GM18499 (cell line): ENCODE measurements at regions not wholly inside any gene's neighbourhood (a gene's known extent, or its start where the extent isn't known, plus 50 kb on each side); places are given as distances from the start of the nearest gene placed in this dataset.

ENCODE experiments used
- ATAC-seq: cut with Tn5 transposase; IDR thresholded peaks from one replicate; pipeline ENCODE4 v1.9.1; 2021; ENCODE audit warnings: moderate number of reproducible peaks; ENCODE audit not compliant: insufficient read depth, unreplicated experiment

DNA sequence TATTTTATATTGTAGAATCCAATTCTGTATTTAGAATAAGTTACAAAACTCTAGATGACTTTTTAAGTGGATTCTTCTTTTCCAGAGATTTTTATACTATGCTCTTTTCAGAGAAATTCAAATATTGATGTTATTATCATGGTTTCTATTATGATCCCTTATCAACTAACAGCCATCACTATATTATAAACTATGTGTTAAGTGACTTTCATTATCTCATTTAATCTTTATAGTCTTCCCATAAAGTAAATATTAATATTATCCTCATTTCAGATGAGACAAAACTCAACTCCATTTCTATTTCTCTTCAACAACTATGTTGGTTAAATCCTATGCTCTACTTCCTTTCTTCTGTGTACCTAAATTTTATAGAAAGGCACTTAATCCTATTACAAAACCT, 132.6 kb downstream of the ANKRD50 start:
- no peak for ATAC-seq

DNA sequence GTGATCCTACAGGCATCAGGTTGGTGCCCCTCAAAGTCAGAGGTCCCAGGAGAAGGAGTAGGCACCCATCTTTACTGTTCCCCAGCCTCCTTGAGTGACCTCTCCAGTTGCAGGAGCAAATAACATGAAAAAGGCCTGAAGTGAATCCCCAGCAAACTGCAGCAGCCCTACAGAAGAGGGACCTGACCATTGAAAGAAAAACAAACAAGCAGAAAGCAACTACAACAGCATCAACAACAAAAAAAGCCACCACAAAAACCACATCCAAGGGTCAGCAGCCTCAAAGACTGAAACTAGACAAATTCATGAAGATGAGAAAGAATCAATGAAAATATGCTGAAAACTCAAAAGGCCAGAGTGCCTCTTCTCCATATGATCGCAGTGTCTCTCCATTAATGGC, 128.7 kb downstream of the ANKRD50 start:
- no peak for ATAC-seq

GRCh38 chr4:124589786-124590185, 122.7 kb downstream of the ANKRD50 start:
- ATAC-seq, result no peak

DNA sequence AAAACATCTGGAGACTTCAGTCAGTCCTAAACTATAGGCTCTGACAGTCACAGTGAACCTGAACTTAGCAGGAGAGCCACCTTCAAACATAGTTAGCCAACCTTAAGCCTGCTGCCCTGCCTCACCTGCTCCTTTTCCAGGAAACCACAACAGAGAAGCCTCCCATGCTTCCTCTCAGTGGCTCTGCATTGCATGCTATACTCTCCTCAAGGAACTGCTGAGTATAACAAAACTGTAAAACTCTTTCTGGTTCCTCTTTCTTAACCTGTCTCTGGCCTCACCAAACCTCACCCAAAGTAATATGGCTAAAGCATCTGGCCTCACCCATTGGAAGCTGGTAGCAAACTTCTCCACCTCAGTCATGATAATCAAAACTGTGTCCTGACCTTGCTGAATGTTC, 122.1 kb downstream of the ANKRD50 start:
- ATAC-seq, result no peak

GRCh38 chr4:124591637-124592036, 120.9 kb downstream of the ANKRD50 start:
- ATAC-seq, result no peak

- no peak for ATAC-seq
These were observed 119.0 kb downstream of the ANKRD50 start for GRCh38 chr4:124593494-124593893.

DNA sequence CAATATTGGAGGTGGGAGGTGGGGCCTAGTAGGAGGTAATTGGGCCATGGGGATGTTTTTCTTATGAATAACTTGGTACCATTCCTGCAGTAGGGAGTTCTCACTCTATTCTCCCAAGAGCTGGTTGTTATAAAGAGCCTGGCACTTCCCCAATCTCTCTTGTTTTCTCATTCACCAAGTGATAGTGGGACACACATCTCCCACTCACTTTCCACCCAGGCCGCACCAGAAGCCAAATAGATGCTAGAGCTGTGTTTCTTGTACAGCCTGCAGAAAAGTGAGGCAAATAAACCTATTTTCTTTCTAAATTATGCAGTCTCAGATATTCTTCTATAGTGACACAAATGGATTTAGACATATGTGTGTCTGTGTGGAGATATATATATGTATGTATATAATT, 117.6 kb downstream of the ANKRD50 start:
- no peak for ATAC-seq

GRCh38 chr4:124596816-124597215, 115.7 kb downstream of the ANKRD50 start:
- ATAC-seq, result no peak

DNA sequence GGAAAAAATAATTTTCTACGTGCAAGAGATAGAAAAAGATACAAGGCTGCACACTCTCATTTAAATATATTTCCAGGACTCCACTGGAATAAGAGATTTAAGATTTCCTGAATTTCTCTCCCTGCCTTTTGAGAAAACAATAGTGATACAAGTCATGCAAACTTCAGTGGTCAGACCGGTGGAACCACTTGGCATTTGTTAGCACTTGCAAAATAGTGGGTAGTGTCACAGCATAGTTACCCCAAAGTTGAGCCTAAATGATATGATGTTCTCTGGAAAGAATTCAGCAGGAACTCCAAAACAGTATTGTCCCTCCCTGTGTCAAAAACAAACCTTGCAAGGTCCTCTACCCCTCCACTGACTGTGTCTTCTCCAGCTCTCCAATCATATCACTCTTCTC, 102.3 kb downstream of the ANKRD50 start:
- no peak for ATAC-seq
